ENCODE measurements at regions not wholly inside any gene's neighbourhood (a gene's known extent, or its start where the extent isn't known, plus 50 kb on each side); places are given as distances from the start of the nearest gene placed in this dataset.

- Histone ChIP-seq H3K79me2 (ENCODE audit: control insufficient read depth, low read length) (no peaks in the 10 kb centered on the region), H3K27ac (ENCODE audit: low read depth, low read length) (no peak overlapping the region), H3K9me2 (replicated peaks; ENCODE audit: control insufficient read depth, low read length) (no peaks in the 10 kb centered on the region), H3K4me2 (ENCODE audit: low read length) (no peak overlapping the region), H3K36me3 (ENCODE audit: control insufficient read depth, low read length) (no peaks in the 10 kb centered on the region), H3F3A (ENCODE audit: control insufficient read depth, insufficient read depth) (no peaks in the 10 kb centered on the region), H3K4me1 (ENCODE audit: control insufficient read depth, low read length) (no peaks in the 10 kb centered on the region), H4K20me1 (ENCODE audit: control insufficient read depth, insufficient read depth, low read depth, low read length) (no peaks in the 10 kb centered on the region), H3K4me3 (ENCODE audit: low read length) (no peak overlapping the region), H3K9me3 (ENCODE audit: control insufficient read depth, insufficient read depth, low read length) (no peaks in the 10 kb centered on the region), H3K27me3 (ENCODE audit: control insufficient read depth, low read length) (no peaks in the 10 kb centered on the region)
- TF ChIP-seq CTCF (IDR thresholded peaks at IDR 0.05; ENCODE audit: low read depth, low read length, poor library complexity, severe bottlenecking) (no peak), EZH2phosphoT487 (IDR thresholded peaks at IDR 0.05; ENCODE audit: borderline replicate concordance, low read length) (no peak)
These were observed 74.6 kb downstream of the CNTN3 start for GRCh38 chr3:74539876-74540275.

- Histone ChIP-seq H3K9me3 (ENCODE audit: control insufficient read depth, insufficient read depth, low read length) (no peaks in the 10 kb centered on the region), H3K4me2 (ENCODE audit: low read length) (no peak overlapping the region), H3F3A (ENCODE audit: control insufficient read depth, insufficient read depth) (no peaks in the 10 kb centered on the region), H3K9me2 (replicated peaks; ENCODE audit: control insufficient read depth, low read length) (no peaks in the 10 kb centered on the region), H3K4me3 (ENCODE audit: low read length) (no peak overlapping the region), H3K79me2 (ENCODE audit: control insufficient read depth, low read length) (no peaks in the 10 kb centered on the region), H3K4me1 (ENCODE audit: control insufficient read depth, low read length) (no peaks in the 10 kb centered on the region), H3K27ac (ENCODE audit: low read depth, low read length) (no peak overlapping the region), H4K20me1 (ENCODE audit: control insufficient read depth, insufficient read depth, low read depth, low read length) (no peaks in the 10 kb centered on the region), H3K27me3 (ENCODE audit: control insufficient read depth, low read length) (no peaks in the 10 kb centered on the region), H3K36me3 (ENCODE audit: control insufficient read depth, low read length) (no peaks in the 10 kb centered on the region)
- TF ChIP-seq EZH2phosphoT487 (IDR thresholded peaks at IDR 0.05; ENCODE audit: borderline replicate concordance, low read length) (no peak), CTCF (IDR thresholded peaks at IDR 0.05; ENCODE audit: low read depth, low read length, poor library complexity, severe bottlenecking) (no peak)
These were observed 75.8 kb downstream of the CNTN3 start for GRCh38 chr3:74538669-74539068.

GRCh38 chr3:74537857-74538256 is 76.6 kb downstream of the CNTN3 start:
- Histone ChIP-seq H3K9me3 (ENCODE audit: control insufficient read depth, insufficient read depth, low read length) (no peaks in the 10 kb centered on the region), H3K36me3 (ENCODE audit: control insufficient read depth, low read length) (no peaks in the 10 kb centered on the region), H3K9me2 (replicated peaks; ENCODE audit: control insufficient read depth, low read length) (no peaks in the 10 kb centered on the region), H3K4me2 (ENCODE audit: low read length) (no peak overlapping the region), H3F3A (ENCODE audit: control insufficient read depth, insufficient read depth) (no peaks in the 10 kb centered on the region), H3K79me2 (ENCODE audit: control insufficient read depth, low read length) (no peaks in the 10 kb centered on the region), H3K27me3 (ENCODE audit: control insufficient read depth, low read length) (no peaks in the 10 kb centered on the region), H3K4me3 (ENCODE audit: low read length) (no peak overlapping the region), H4K20me1 (ENCODE audit: control insufficient read depth, insufficient read depth, low read depth, low read length) (no peaks in the 10 kb centered on the region), H3K27ac (ENCODE audit: low read depth, low read length) (no peak overlapping the region), H3K4me1 (ENCODE audit: control insufficient read depth, low read length) (no peaks in the 10 kb centered on the region)
- TF ChIP-seq CTCF (IDR thresholded peaks at IDR 0.05; ENCODE audit: low read depth, low read length, poor library complexity, severe bottlenecking): no peak
- TF ChIP-seq EZH2phosphoT487 (IDR thresholded peaks at IDR 0.05; ENCODE audit: borderline replicate concordance, low read length): no peak

- Histone ChIP-seq H3K27ac (ENCODE audit: low read depth, low read length) (no peak overlapping the region), H4K20me1 (ENCODE audit: control insufficient read depth, insufficient read depth, low read depth, low read length) (no peaks in the 10 kb centered on the region), H3K79me2 (ENCODE audit: control insufficient read depth, low read length) (no peaks in the 10 kb centered on the region), H3K4me1 (ENCODE audit: control insufficient read depth, low read length) (no peaks in the 10 kb centered on the region), H3K9me3 (ENCODE audit: control insufficient read depth, insufficient read depth, low read length) (no peaks in the 10 kb centered on the region), H3K27me3 (ENCODE audit: control insufficient read depth, low read length) (no peaks in the 10 kb centered on the region), H3F3A (ENCODE audit: control insufficient read depth, insufficient read depth) (no peaks in the 10 kb centered on the region), H3K9me2 (replicated peaks; ENCODE audit: control insufficient read depth, low read length) (no peaks in the 10 kb centered on the region), H3K4me2 (ENCODE audit: low read length) (no peak overlapping the region), H3K4me3 (ENCODE audit: low read length) (no peak overlapping the region), H3K36me3 (ENCODE audit: control insufficient read depth, low read length) (no peaks in the 10 kb centered on the region)
- no peak for TF ChIP-seq EZH2phosphoT487 (IDR thresholded peaks at IDR 0.05; ENCODE audit: borderline replicate concordance, low read length)
- no peak for TF ChIP-seq CTCF (IDR thresholded peaks at IDR 0.05; ENCODE audit: low read depth, low read length, poor library complexity, severe bottlenecking)
These were observed 77.3 kb downstream of the CNTN3 start for GRCh38 chr3:74537164-74537563.
